ENCODE measurements at regions not wholly inside any gene's neighbourhood (a gene's known extent, or its start where the extent isn't known, plus 50 kb on each side); places are given as distances from the start of the nearest gene placed in this dataset.

DNA sequence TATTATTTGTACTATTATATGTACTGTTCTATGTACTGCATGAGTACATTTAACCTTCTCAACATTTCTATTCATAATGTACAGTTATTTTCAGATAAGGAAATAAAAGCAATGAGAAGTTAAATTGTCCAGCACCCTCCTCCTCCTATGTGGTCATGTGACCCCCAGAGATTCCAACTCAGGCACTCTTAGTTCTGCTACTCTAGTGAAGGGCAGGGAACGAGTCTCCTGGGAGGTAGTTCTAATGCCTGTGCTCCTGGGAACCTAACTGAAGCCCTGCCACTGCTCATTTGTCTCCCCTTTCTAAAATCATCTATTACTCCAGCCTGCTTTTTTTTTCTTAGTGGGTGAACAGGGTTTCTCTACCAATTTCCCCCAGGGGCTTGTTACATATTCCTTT lies 105.9 kb upstream of the GPRIN3 start:
- no peak for TF ChIP-seq POLR2A (IDR thresholded peaks at IDR 0.05; ENCODE audit: low read depth, low read length)
- TF ChIP-seq, protein P1, sequence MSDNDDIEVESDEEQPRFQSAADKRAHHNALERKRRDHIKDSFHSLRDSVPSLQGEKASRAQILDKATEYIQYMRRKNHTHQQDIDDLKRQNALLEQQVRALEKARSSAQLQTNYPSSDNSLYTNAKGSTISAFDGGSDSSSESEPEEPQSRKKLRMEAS (IDR thresholded peaks at IDR 0.05; ENCODE audit: insufficient read depth, insufficient read length) = no peak
- no peak for TF ChIP-seq EZH2 (IDR thresholded peaks at IDR 0.05; ENCODE audit: borderline replicate concordance, low read depth, low read length, severe bottlenecking)
- no peak for TF ChIP-seq MYC (IDR thresholded peaks at IDR 0.05; ENCODE audit: low read depth, low read length)
- TF ChIP-seq FOS (IDR thresholded peaks at IDR 0.05; ENCODE audit: borderline replicate concordance, insufficient read depth, low read length) = no peak
- no peak for TF ChIP-seq JUN (IDR thresholded peaks at IDR 0.05; ENCODE audit: borderline replicate concordance, insufficient read depth, insufficient read length, low read depth)
- TF ChIP-seq, protein P2, sequence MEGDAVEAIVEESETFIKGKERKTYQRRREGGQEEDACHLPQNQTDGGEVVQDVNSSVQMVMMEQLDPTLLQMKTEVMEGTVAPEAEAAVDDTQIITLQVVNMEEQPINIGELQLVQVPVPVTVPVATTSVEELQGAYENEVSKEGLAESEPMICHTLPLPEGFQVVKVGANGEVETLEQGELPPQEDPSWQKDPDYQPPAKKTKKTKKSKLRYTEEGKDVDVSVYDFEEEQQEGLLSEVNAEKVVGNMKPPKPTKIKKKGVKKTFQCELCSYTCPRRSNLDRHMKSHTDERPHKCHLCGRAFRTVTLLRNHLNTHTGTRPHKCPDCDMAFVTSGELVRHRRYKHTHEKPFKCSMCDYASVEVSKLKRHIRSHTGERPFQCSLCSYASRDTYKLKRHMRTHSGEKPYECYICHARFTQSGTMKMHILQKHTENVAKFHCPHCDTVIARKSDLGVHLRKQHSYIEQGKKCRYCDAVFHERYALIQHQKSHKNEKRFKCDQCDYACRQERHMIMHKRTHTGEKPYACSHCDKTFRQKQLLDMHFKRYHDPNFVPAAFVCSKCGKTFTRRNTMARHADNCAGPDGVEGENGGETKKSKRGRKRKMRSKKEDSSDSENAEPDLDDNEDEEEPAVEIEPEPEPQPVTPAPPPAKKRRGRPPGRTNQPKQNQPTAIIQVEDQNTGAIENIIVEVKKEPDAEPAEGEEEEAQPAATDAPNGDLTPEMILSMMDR (IDR thresholded peaks at IDR 0.05; ENCODE audit: extremely low read depth in 1 of 2, insufficient read depth in 1 of 2, low read depth in 1 of 2, low read length in 2 of 2) = no peak
- TF ChIP-seq GATA2 (IDR thresholded peaks at IDR 0.05; ENCODE audit: insufficient read depth, insufficient read length, low read depth, low read length) = no peak
- TF ChIP-seq POLR2AphosphoS5 (IDR thresholded peaks at IDR 0.05; ENCODE audit: insufficient read depth, low read depth, low read length) = no peak
- DNase-seq (ENCODE audit: low read depth, low spot score) (no peak), FAIRE-seq (no peak)
- no peak overlapping the region for H2AFZ ChIP-seq (ENCODE audit: low read depth, low read length)
- no peaks in the 10 kb centered on the region for H3K79me2 ChIP-seq (ENCODE audit: control insufficient read depth, insufficient read depth, low read length)
- CTCF ChIA-PET = no interaction called here
- H4K20me1 ChIP-seq (replicated peaks; ENCODE audit: control insufficient read depth, extremely low read depth, insufficient read depth, low read length) = no peaks in the 10 kb centered on the region
- BruUV-seq (replicated peaks) = no TSS peak
- dilution Hi-C loops (cut with MboI; ENCODE audit: extremely low pct_ligation_motif_present, low sequenced_read_pairs) = no loop called here
- peaks cover 0 to 2% of the 10 kb centered on the region in 2 experiments for H3K27me3 ChIP-seq (ENCODE audit: control insufficient read depth in 2 of 2, insufficient read depth in 2 of 2, low read length in 2 of 2)
- no peaks in the 10 kb centered on the region for H3K9me1 ChIP-seq (replicated peaks; ENCODE audit: control insufficient read depth, extremely low read depth, insufficient read depth, low read length)
- H3K9ac ChIP-seq (replicated peaks; ENCODE audit: extremely low read depth, insufficient read depth, low read length) = no peak overlapping the region
- no peaks in the 10 kb centered on the region for H3K9me3 ChIP-seq (replicated peaks; ENCODE audit: control insufficient read depth, insufficient read depth, low read length)
- H3K27ac ChIP-seq (ENCODE audit: insufficient read depth, low read depth, low read length) = no peak overlapping the region
- no peak overlapping the region for H3K4me3 ChIP-seq (replicated peaks in 1 of 3; ENCODE audit: insufficient read depth in 1 of 3, low read depth in 1 of 3, low read length in 3 of 3)
- no peaks in the 10 kb centered on the region for H3K4me1 ChIP-seq (ENCODE audit: control insufficient read depth, extremely low read depth, insufficient read depth, low read length)
- no peaks in the 10 kb centered on the region for H3K36me3 ChIP-seq (ENCODE audit: control insufficient read depth in 2 of 2, extremely low read depth in 1 of 2, insufficient read depth in 2 of 2, low read length in 2 of 2)
- intact Hi-C loops (cut with micrococcal nuclease) = no loop called here
- H3K4me2 ChIP-seq (ENCODE audit: insufficient read depth, low read length) = no peak overlapping the region
- POLR2A ChIA-PET = no interaction called here
